ENCODE measurements at regions not wholly inside any gene's neighbourhood (a gene's known extent, or its start where the extent isn't known, plus 50 kb on each side); places are given as distances from the start of the nearest gene placed in this dataset.

- TF ChIP-seq POLR2A (IDR thresholded peaks at IDR 0.05) (no peak), POLR2AphosphoS5 (IDR thresholded peaks at IDR 0.05) (no peak)
Measured at GRCh38 chr12:33205981-33206380, 233.6 kb downstream of the SYT10 start.

All from spleen (tissue), 3 donors.